SW 1271 (cell line): ENCODE measurements at regions not wholly inside any gene's neighbourhood (a gene's known extent, or its start where the extent isn't known, plus 50 kb on each side); places are given as distances from the start of the nearest gene placed in this dataset.
"Not testable (repeated sequence)": the region's sequence is repeated elsewhere in the genome, so short reads cannot be mapped to it uniquely, and the experiment has no call there.

ENCODE experiments used
- DNase-seq, 2 experiments: peaks; one replicate each; lab custom pipeline; 2025; lab: John Stamatoyannopoulos, UW

GRCh38 chr21:22288885-22289499, 1290.8 kb downstream of the NCAM2 start:
- DNase-seq, result no peak

- DNase-seq, result no peak
Measured at GRCh38 chr21:22292144-22292543, 1293.9 kb downstream of the NCAM2 start.

GRCh38 chr21:22297575-22297974, 1299.4 kb downstream of the NCAM2 start:
- DNase-seq, result no peak

GRCh38 chr21:22311741-22312462, 1313.7 kb downstream of the NCAM2 start:
- no peak for DNase-seq

GRCh38 chr21:22314963-22315362, 1316.8 kb downstream of the NCAM2 start:
- DNase-seq, result no peak

GRCh38 chr21:22319435-22319834, 1321.2 kb downstream of the NCAM2 start:
- DNase-seq, result no peak

- no peak for DNase-seq
Measured at GRCh38 chr21:22342889-22343288, 1344.7 kb downstream of the NCAM2 start.

- DNase-seq, result no peak
Measured at GRCh38 chr21:22343303-22343702, 1345.1 kb downstream of the NCAM2 start.

GRCh38 chr21:22343721-22344120, 1345.5 kb downstream of the NCAM2 start:
- no peak for DNase-seq

GRCh38 chr21:22345624-22346023, 1347.4 kb downstream of the NCAM2 start:
- DNase-seq, result no peak

GRCh38 chr21:22346576-22346975, 1348.4 kb downstream of the NCAM2 start:
- DNase-seq, result no peak

- DNase-seq, result no peak
Measured at GRCh38 chr21:22351076-22351475, 1352.9 kb downstream of the NCAM2 start.

- DNase-seq, result no peak
Measured at GRCh38 chr21:22352088-22352487, 1353.9 kb downstream of the NCAM2 start.

- DNase-seq, result no peak
Measured at GRCh38 chr21:22355949-22356348, 1357.7 kb downstream of the NCAM2 start.

GRCh38 chr21:22356663-22357062, 1358.5 kb downstream of the NCAM2 start:
- no peak for DNase-seq

GRCh38 chr21:22359599-22359998, 1361.4 kb downstream of the NCAM2 start:
- DNase-seq, result not testable (repeated sequence)

GRCh38 chr21:22363504-22363903, 1365.3 kb downstream of the NCAM2 start:
- no peak for DNase-seq

- DNase-seq, result no peak
Measured at GRCh38 chr21:22364163-22364562, 1366.0 kb downstream of the NCAM2 start.

- no peak for DNase-seq
Measured at GRCh38 chr21:22374218-22374969, 1376.2 kb downstream of the NCAM2 start.

GRCh38 chr21:22377795-22378194, 1379.6 kb downstream of the NCAM2 start:
- not testable (repeated sequence) for DNase-seq

GRCh38 chr21:22393324-22393723, 1395.1 kb downstream of the NCAM2 start:
- DNase-seq, result no peak

- no peak for DNase-seq
Measured at GRCh38 chr21:22395965-22396364, 1397.8 kb downstream of the NCAM2 start.
